H1 (cell line): ENCODE measurements at regions not wholly inside any gene's neighbourhood (a gene's known extent, or its start where the extent isn't known, plus 50 kb on each side); places are given as distances from the start of the nearest gene placed in this dataset.

Source experiments
- POLR2AphosphoS5 ChIP-seq: IDR thresholded peaks from 2 replicates; pipeline ENCODE4 v1.6.1; 2011; ENCODE audit warnings: low read depth, low read length
- SRF ChIP-seq: IDR thresholded peaks from 2 replicates; pipeline ENCODE4 v1.6.1; 2011; ENCODE audit warnings: mild to moderate bottlenecking, low read depth, low read length, moderate library complexity
- TF ChIP-seq, protein P1 (sequence below): IDR thresholded peaks from 2 replicates; pipeline ENCODE4 v1.6.1; 2012; ENCODE audit warnings: low read length, inconsistent platforms
- TF ChIP-seq, protein P2 (sequence below): IDR thresholded peaks from 2 replicates; pipeline ENCODE4 v1.6.1; 2012; ENCODE audit warnings: inconsistent platforms
- TF ChIP-seq, protein P3 (sequence below): IDR thresholded peaks from 2 replicates; pipeline ENCODE4 v1.6.1; 2012; ENCODE audit warnings: inconsistent platforms

DNA sequence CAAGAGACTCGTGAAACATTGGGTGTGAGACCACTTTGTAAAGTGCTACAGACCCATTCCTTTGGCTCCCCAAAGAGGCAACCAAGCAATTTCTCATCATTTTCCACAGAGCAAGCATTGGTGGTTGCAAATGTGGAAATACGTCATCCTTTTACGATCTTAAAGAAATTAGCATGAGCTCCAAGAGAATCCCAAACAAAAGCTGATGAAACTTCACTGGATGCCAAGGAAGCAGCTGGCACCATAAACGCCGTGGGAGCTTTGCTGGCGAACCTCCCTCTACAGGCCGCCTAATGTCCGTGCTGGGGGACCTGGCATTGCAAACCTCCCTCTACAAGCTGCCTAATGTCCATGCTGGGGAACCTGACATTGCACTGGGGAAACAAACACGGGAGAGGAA, 432.4 kb downstream of the ACTL7B start:
- TF ChIP-seq, protein P1, sequence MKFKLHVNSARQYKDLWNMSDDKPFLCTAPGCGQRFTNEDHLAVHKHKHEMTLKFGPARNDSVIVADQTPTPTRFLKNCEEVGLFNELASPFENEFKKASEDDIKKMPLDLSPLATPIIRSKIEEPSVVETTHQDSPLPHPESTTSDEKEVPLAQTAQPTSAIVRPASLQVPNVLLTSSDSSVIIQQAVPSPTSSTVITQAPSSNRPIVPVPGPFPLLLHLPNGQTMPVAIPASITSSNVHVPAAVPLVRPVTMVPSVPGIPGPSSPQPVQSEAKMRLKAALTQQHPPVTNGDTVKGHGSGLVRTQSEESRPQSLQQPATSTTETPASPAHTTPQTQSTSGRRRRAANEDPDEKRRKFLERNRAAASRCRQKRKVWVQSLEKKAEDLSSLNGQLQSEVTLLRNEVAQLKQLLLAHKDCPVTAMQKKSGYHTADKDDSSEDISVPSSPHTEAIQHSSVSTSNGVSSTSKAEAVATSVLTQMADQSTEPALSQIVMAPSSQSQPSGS: no peak
- TF ChIP-seq SRF (no peak), POLR2AphosphoS5 (no peak)
- TF ChIP-seq, protein P2, sequence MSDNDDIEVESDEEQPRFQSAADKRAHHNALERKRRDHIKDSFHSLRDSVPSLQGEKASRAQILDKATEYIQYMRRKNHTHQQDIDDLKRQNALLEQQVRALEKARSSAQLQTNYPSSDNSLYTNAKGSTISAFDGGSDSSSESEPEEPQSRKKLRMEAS: no peak
- TF ChIP-seq, protein P3, sequence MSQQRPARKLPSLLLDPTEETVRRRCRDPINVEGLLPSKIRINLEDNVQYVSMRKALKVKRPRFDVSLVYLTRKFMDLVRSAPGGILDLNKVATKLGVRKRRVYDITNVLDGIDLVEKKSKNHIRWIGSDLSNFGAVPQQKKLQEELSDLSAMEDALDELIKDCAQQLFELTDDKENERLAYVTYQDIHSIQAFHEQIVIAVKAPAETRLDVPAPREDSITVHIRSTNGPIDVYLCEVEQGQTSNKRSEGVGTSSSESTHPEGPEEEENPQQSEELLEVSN: no peak
